NB4 (cell line): ENCODE measurements at regions not wholly inside any gene's neighbourhood (a gene's known extent, or its start where the extent isn't known, plus 50 kb on each side); places are given as distances from the start of the nearest gene placed in this dataset.

ENCODE experiments used
- CTCF ChIP-seq: IDR thresholded peaks from one replicate; pipeline ENCODE4 v1.5.1; 2012; ENCODE audit warnings: low read depth, low read length
- POLR2A ChIP-seq: IDR thresholded peaks from 2 replicates; pipeline ENCODE4 v1.6.1; 2011; ENCODE audit warnings: mild to moderate bottlenecking; ENCODE audit not compliant: insufficient read length; ENCODE audit errors: extremely low read depth
- TF ChIP-seq, protein P1 (sequence below): IDR thresholded peaks from 2 replicates; pipeline ENCODE4 v1.6.1; 2011; ENCODE audit warnings: low read depth, low read length

DNA sequence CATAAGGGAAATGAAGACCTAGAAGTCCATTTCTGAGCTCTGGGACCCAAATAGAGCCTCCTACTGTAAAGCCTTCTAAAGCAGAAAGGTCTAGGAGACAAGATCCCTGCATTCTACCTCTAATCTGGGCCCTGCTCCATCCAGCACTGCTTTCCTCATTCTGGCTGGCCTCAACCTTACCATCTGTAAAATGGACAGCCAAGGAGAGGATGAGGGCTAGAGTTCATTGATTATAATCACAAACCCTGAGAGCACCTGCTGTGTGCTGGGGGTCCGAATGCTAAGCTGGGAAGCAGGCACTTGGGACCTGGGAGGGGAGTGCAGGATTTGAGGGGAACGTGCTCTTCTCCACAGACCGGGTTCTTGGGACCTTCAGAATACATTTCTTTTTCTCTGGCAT, 454.0 kb upstream of the ZMIZ1 start:
- no peak for TF ChIP-seq CTCF
- TF ChIP-seq POLR2A, result no peak
- TF ChIP-seq, protein P1, sequence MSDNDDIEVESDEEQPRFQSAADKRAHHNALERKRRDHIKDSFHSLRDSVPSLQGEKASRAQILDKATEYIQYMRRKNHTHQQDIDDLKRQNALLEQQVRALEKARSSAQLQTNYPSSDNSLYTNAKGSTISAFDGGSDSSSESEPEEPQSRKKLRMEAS, result no peak
